ENCODE measurements at regions not wholly inside any gene's neighbourhood (a gene's known extent, or its start where the extent isn't known, plus 50 kb on each side); places are given as distances from the start of the nearest gene placed in this dataset.

GRCh38 chr10:94214481-94214893 lies 148.3 kb downstream of the NOC3L start:
- CTCF ChIA-PET (ENCODE audit: unreplicated experiment): no interaction called here
- Histone ChIP-seq H3K36me3 (ENCODE audit: insufficient read depth, low read length) (no peaks in the 10 kb centered on the region), H3K4me1 (ENCODE audit: insufficient read depth, low read length, poor library complexity, severe bottlenecking) (no peaks in the 10 kb centered on the region), H3K4me2 (ENCODE audit: low read length) (no peak overlapping the region), H3K9me2 (ENCODE audit: insufficient read depth, low read length) (no peaks in the 10 kb centered on the region), H3K27ac (ENCODE audit: low read depth, low read length, poor library complexity, severe bottlenecking) (no peak overlapping the region), H4K20me1 (ENCODE audit: insufficient read depth, low read length) (no peaks in the 10 kb centered on the region), H3K9me3 (ENCODE audit: low read length) (no peaks in the 10 kb centered on the region), H3K79me2 (ENCODE audit: insufficient read depth, low read depth, low read length) (no peaks in the 10 kb centered on the region), H3K4me3 (ENCODE audit: low read depth, low read length, poor library complexity, severe bottlenecking) (no peak overlapping the region), H2AFZ (ENCODE audit: low read length) (no peak overlapping the region)
- no peak for DNase-seq (ENCODE audit: low spot score)
- TF ChIP-seq CTCF (conservative IDR thresholded peaks at IDR 0.05; ENCODE audit: low read length) (no peak), EZH2phosphoT487 (IDR thresholded peaks at IDR 0.05; ENCODE audit: borderline replicate concordance, low read depth, low read length) (no peak)
- intact Hi-C loops (cut with micrococcal nuclease; ENCODE audit: unreplicated experiment): no loop called here
- BruUV-seq (replicated peaks): no TSS peak
- POLR2A ChIA-PET: interaction anchor here (0.5 kb wide), 1 partner anchor 948 kb away, joined by 3 read pairs; no protein-coding TSS in a partner anchor

- Histone ChIP-seq H3K4me3 (ENCODE audit: low read depth, low read length, poor library complexity, severe bottlenecking) (no peak overlapping the region), H2AFZ (ENCODE audit: low read length) (no peak overlapping the region), H3K9me2 (ENCODE audit: insufficient read depth, low read length) (no peaks in the 10 kb centered on the region), H3K27ac (ENCODE audit: low read depth, low read length, poor library complexity, severe bottlenecking) (no peak overlapping the region), H3K4me1 (ENCODE audit: insufficient read depth, low read length, poor library complexity, severe bottlenecking) (no peaks in the 10 kb centered on the region), H3K9me3 (ENCODE audit: low read length) (no peaks in the 10 kb centered on the region), H3K4me2 (ENCODE audit: low read length) (no peak overlapping the region), H4K20me1 (ENCODE audit: insufficient read depth, low read length) (no peaks in the 10 kb centered on the region), H3K79me2 (ENCODE audit: insufficient read depth, low read depth, low read length) (no peaks in the 10 kb centered on the region), H3K36me3 (ENCODE audit: insufficient read depth, low read length) (no peaks in the 10 kb centered on the region)
- intact Hi-C loops (cut with micrococcal nuclease; ENCODE audit: unreplicated experiment): no loop called here
- POLR2A ChIA-PET: no interaction called here
- CTCF ChIA-PET (ENCODE audit: unreplicated experiment): no interaction called here
- no TSS peak for BruUV-seq (replicated peaks)
- DNase-seq (ENCODE audit: low spot score): no peak
- TF ChIP-seq EZH2phosphoT487 (IDR thresholded peaks at IDR 0.05; ENCODE audit: borderline replicate concordance, low read depth, low read length): no peak
- no peak for TF ChIP-seq CTCF (conservative IDR thresholded peaks at IDR 0.05; ENCODE audit: low read length)
Observed at GRCh38 chr10:94216201-94216600, 146.5 kb downstream of the NOC3L start.

GRCh38 chr10:94217411-94217810 lies 145.3 kb downstream of the NOC3L start:
- intact Hi-C loops (cut with micrococcal nuclease; ENCODE audit: unreplicated experiment): no loop called here
- Histone ChIP-seq H2AFZ (ENCODE audit: low read length) (no peak overlapping the region), H4K20me1 (ENCODE audit: insufficient read depth, low read length) (no peaks in the 10 kb centered on the region), H3K27ac (ENCODE audit: low read depth, low read length, poor library complexity, severe bottlenecking) (no peak overlapping the region), H3K4me1 (ENCODE audit: insufficient read depth, low read length, poor library complexity, severe bottlenecking) (no peaks in the 10 kb centered on the region), H3K9me3 (ENCODE audit: low read length) (no peaks in the 10 kb centered on the region), H3K4me3 (ENCODE audit: low read depth, low read length, poor library complexity, severe bottlenecking) (no peak overlapping the region), H3K4me2 (ENCODE audit: low read length) (no peak overlapping the region), H3K79me2 (ENCODE audit: insufficient read depth, low read depth, low read length) (no peaks in the 10 kb centered on the region), H3K9me2 (ENCODE audit: insufficient read depth, low read length) (no peaks in the 10 kb centered on the region), H3K36me3 (ENCODE audit: insufficient read depth, low read length) (no peaks in the 10 kb centered on the region)
- no TSS peak for BruUV-seq (replicated peaks)
- no peak for DNase-seq (ENCODE audit: low spot score)
- ChIA-PET POLR2A (no interaction called here), CTCF (ENCODE audit: unreplicated experiment) (no interaction called here)
- TF ChIP-seq CTCF (conservative IDR thresholded peaks at IDR 0.05; ENCODE audit: low read length) (no peak), EZH2phosphoT487 (IDR thresholded peaks at IDR 0.05; ENCODE audit: borderline replicate concordance, low read depth, low read length) (no peak)
